Stimulated activated CD4-positive, alpha-beta T cell treated with anti-CD3 and anti-CD28 coated beads, Interleukin-12 subunit alpha, Interleukin-12 subunit beta, amount 100 ng/mL, for 24 hours (primary cell): ENCODE measurements at regions not wholly inside any gene's neighbourhood (a gene's known extent, or its start where the extent isn't known, plus 50 kb on each side); places are given as distances from the start of the nearest gene placed in this dataset.
"Not testable (repeated sequence)": the region's sequence is repeated elsewhere in the genome, so short reads cannot be mapped to it uniquely, and the experiment has no call there.

Experiments used
- DNase-seq, 2 experiments: peaks; one replicate each; pipeline ENCODE4 v3.0.0-alpha.2; 2020; ENCODE audit warnings: low read depth in 2 of 2

GRCh38 chr1:199626228-199626627 lies 401.3 kb upstream of the NR5A2 start:
- DNase-seq = not testable (repeated sequence)

GRCh38 chr1:199629624-199630023 lies 397.9 kb upstream of the NR5A2 start:
- no peak for DNase-seq

- DNase-seq = no peak
These were observed 388.1 kb upstream of the NR5A2 start for GRCh38 chr1:199639453-199639852.

- no peak for DNase-seq
These were observed 386.0 kb upstream of the NR5A2 start for GRCh38 chr1:199641531-199641930.

- no peak for DNase-seq
These were observed 382.6 kb upstream of the NR5A2 start for GRCh38 chr1:199644912-199645311.

- no peak for DNase-seq
These were observed 380.7 kb upstream of the NR5A2 start for GRCh38 chr1:199646761-199647160.

GRCh38 chr1:199657449-199657848 lies 370.1 kb upstream of the NR5A2 start:
- DNase-seq = no peak

- DNase-seq = no peak
These were observed 367.4 kb upstream of the NR5A2 start for GRCh38 chr1:199660071-199660470.

GRCh38 chr1:199665371-199665770 lies 362.1 kb upstream of the NR5A2 start:
- no peak for DNase-seq

GRCh38 chr1:199667089-199667488 lies 360.4 kb upstream of the NR5A2 start:
- no peak for DNase-seq

GRCh38 chr1:199669916-199670315 lies 357.6 kb upstream of the NR5A2 start:
- DNase-seq = no peak

- no peak for DNase-seq
These were observed 355.8 kb upstream of the NR5A2 start for GRCh38 chr1:199671684-199672083.

GRCh38 chr1:199675937-199676336 lies 351.6 kb upstream of the NR5A2 start:
- DNase-seq = no peak

GRCh38 chr1:199678771-199679170 lies 348.7 kb upstream of the NR5A2 start:
- no peak for DNase-seq

GRCh38 chr1:199682081-199682480 lies 345.4 kb upstream of the NR5A2 start:
- no peak for DNase-seq

GRCh38 chr1:199684686-199685273 lies 342.7 kb upstream of the NR5A2 start:
- DNase-seq = no peak

GRCh38 chr1:199685369-199685768 lies 342.1 kb upstream of the NR5A2 start:
- no peak for DNase-seq

- DNase-seq = no peak
These were observed 340.2 kb upstream of the NR5A2 start for GRCh38 chr1:199687321-199687720.

- DNase-seq = no peak
These were observed 339.3 kb upstream of the NR5A2 start for GRCh38 chr1:199688133-199688676.

- no peak for DNase-seq
These were observed 338.7 kb upstream of the NR5A2 start for GRCh38 chr1:199688774-199689173.

GRCh38 chr1:199690496-199690895 lies 337.0 kb upstream of the NR5A2 start:
- DNase-seq = no peak

GRCh38 chr1:199691540-199691939 lies 336.0 kb upstream of the NR5A2 start:
- DNase-seq = no peak

- DNase-seq = no peak
These were observed 333.8 kb upstream of the NR5A2 start for GRCh38 chr1:199693724-199694123.

GRCh38 chr1:199696225-199696624 lies 331.3 kb upstream of the NR5A2 start:
- no peak for DNase-seq
